ENCODE measurements at regions not wholly inside any gene's neighbourhood (a gene's known extent, or its start where the extent isn't known, plus 50 kb on each side); places are given as distances from the start of the nearest gene placed in this dataset.

DNA sequence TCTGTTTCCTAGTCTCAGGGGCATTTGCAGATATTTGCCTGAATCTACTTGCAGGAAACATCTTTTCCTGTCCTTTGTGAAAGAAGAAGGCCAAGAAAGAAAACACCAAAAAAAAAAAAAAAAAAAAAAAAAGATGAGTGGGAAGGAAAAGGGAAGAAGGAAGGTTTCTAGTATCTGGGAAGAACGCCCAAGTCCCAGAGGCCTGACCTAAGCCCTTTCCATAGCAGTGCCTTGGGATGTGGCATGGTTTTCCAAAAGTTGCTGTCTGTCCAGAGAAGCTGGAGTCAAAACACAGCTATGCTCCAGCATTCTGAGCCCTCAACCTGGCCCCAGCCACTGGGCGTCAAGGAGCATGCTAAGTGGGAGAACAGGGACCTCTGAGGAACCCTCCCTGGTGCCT lies 123.5 kb downstream of the INHBB start:
- BruUV-seq (replicated peaks): no TSS peak
- H3K9me3 ChIP-seq (replicated peaks; ENCODE audit: control insufficient read depth, insufficient read depth, low read depth, low read length): no peaks in the 10 kb centered on the region
- 0 out of 2 replicates have a peak, but pooled peaks cover 4% of the 10 kb centered on the region for H4K20me1 ChIP-seq (replicated peaks; ENCODE audit: control insufficient read depth, insufficient read depth, low read length)
- no peaks in the 10 kb centered on the region for H3K36me3 ChIP-seq (ENCODE audit: control insufficient read depth, insufficient read depth, low read length)
- no peak overlapping the region for H3K9ac ChIP-seq (ENCODE audit: insufficient read depth in 1 of 2, low read depth in 2 of 2, low read length in 2 of 2)
- H2AFZ ChIP-seq (ENCODE audit: low read depth, low read length): no peak overlapping the region
- ChIA-PET CTCF (ENCODE audit: low intra/inter-chr PET ratio) (no interaction called here), POLR2A (no interaction called here)
- peaks cover 0 to 34% of the 10 kb centered on the region in 2 experiments; a peak in 3 of 5 replicates for H3K27me3 ChIP-seq (ENCODE audit: control insufficient read depth in 2 of 2, insufficient read depth in 2 of 2, low read length in 2 of 2)
- peaks cover 0 to 5% of the 10 kb centered on the region in 2 experiments; a peak in 2 of 5 replicates for H3K4me1 ChIP-seq (replicated peaks in 1 of 2; ENCODE audit: control insufficient read depth in 2 of 2, insufficient read depth in 2 of 2, low read length in 2 of 2)
- DNase-seq (ENCODE audit: extremely low read depth in 1 of 4, low spot score in 3 of 4): no peak
- no peak overlapping the region for H3K4me3 ChIP-seq
- intact Hi-C loops (cut with micrococcal nuclease): no loop called here
- whole genome bisulfite sequencing (ENCODE audit: insufficient coverage, low coverage, missing lambda C conversion rate): 0% methylated on average over 2 of the region's 2 CpGs
- in situ Hi-C loops (cut with MboI): no loop called here
- FAIRE-seq: no peak
- no peak for ATAC-seq
- H3K79me2 ChIP-seq (ENCODE audit: control insufficient read depth, insufficient read depth, low read length): no peaks in the 10 kb centered on the region
- no peaks in the 10 kb centered on the region for H3K9me1 ChIP-seq (ENCODE audit: control insufficient read depth, insufficient read depth, low read length)
- no peak overlapping the region for H3K4me2 ChIP-seq (ENCODE audit: insufficient read depth, low read length)
- no peak overlapping the region for H3K27ac ChIP-seq (ENCODE audit: extremely low read depth, low read depth, low read length)
- TF ChIP-seq POLR2G (IDR thresholded peaks at IDR 0.05; ENCODE audit: low read depth, low read length) (no peak), ZNF583 (CRISPR knock-in tag; IDR thresholded peaks at IDR 0.05) (no peak), ZKSCAN3 (CRISPR knock-in tag; IDR thresholded peaks at IDR 0.05) (no peak), KLF10 (CRISPR knock-in tag; IDR thresholded peaks at IDR 0.05) (no peak), ZNF134 (CRISPR knock-in tag; conservative IDR thresholded peaks at IDR 0.05) (no peak), MED1 (CRISPR knock-in tag; IDR thresholded peaks at IDR 0.05; ENCODE audit: borderline replicate concordance) (no peak), PRPF4 (IDR thresholded peaks at IDR 0.05; ENCODE audit: insufficient read depth, low read depth, low read length, poor library complexity, severe bottlenecking) (no peak), CBX1 (IDR thresholded peaks at IDR 0.05; ENCODE audit: low read depth) (no peak), KDM1A (IDR thresholded peaks at IDR 0.05) (no peak), ELF1 (tag; IDR thresholded peaks at IDR 0.05) (no peak)
- TF ChIP-seq, protein P1, sequence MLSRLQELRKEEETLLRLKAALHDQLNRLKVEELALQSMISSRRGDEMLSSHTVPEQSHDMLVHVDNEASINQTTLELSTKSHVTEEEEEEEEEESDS (CRISPR knock-in tag; IDR thresholded peaks at IDR 0.05): no peak
- TF ChIP-seq, protein P2, sequence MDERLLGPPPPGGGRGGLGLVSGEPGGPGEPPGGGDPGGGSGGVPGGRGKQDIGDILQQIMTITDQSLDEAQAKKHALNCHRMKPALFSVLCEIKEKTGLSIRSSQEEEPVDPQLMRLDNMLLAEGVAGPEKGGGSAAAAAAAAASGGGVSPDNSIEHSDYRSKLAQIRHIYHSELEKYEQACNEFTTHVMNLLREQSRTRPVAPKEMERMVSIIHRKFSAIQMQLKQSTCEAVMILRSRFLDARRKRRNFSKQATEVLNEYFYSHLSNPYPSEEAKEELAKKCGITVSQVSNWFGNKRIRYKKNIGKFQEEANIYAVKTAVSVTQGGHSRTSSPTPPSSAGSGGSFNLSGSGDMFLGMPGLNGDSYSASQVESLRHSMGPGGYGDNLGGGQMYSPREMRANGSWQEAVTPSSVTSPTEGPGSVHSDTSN (CRISPR knock-in tag; IDR thresholded peaks at IDR 0.05; ENCODE audit: low read depth): no peak
- TF ChIP-seq, protein P2 (tag; conservative IDR thresholded peaks at IDR 0.05; ENCODE audit: low read depth): no peak
- TF ChIP-seq, protein P3, sequence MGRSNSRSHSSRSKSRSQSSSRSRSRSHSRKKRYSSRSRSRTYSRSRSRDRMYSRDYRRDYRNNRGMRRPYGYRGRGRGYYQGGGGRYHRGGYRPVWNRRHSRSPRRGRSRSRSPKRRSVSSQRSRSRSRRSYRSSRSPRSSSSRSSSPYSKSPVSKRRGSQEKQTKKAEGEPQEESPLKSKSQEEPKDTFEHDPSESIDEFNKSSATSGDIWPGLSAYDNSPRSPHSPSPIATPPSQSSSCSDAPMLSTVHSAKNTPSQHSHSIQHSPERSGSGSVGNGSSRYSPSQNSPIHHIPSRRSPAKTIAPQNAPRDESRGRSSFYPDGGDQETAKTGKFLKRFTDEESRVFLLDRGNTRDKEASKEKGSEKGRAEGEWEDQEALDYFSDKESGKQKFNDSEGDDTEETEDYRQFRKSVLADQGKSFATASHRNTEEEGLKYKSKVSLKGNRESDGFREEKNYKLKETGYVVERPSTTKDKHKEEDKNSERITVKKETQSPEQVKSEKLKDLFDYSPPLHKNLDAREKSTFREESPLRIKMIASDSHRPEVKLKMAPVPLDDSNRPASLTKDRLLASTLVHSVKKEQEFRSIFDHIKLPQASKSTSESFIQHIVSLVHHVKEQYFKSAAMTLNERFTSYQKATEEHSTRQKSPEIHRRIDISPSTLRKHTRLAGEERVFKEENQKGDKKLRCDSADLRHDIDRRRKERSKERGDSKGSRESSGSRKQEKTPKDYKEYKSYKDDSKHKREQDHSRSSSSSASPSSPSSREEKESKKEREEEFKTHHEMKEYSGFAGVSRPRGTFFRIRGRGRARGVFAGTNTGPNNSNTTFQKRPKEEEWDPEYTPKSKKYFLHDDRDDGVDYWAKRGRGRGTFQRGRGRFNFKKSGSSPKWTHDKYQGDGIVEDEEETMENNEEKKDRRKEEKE (IDR thresholded peaks at IDR 0.05; ENCODE audit: borderline replicate concordance in 1 of 2, control insufficient read depth in 1 of 2, low read depth in 2 of 2, low read length in 1 of 2): no peak
